GM18520 (cell line): ENCODE measurements at regions not wholly inside any gene's neighbourhood (a gene's known extent, or its start where the extent isn't known, plus 50 kb on each side); places are given as distances from the start of the nearest gene placed in this dataset.

Source experiments
- ATAC-seq: cut with Tn5 transposase; IDR thresholded peaks from one replicate; pipeline ENCODE4 v1.9.1; 2021; ENCODE audit not compliant: unreplicated experiment

- ATAC-seq, result no peak
Observed at GRCh38 chr13:74045583-74045982, 88.6 kb downstream of the KLF12 start.

- no peak for ATAC-seq
Observed at GRCh38 chr13:74043237-74043636, 91.0 kb downstream of the KLF12 start.

- ATAC-seq, result peak; percentile 73
Observed at GRCh38 chr13:74040200-74040599, 94.0 kb downstream of the KLF12 start.

GRCh38 chr13:74039667-74040066 lies 94.5 kb downstream of the KLF12 start:
- ATAC-seq, result no peak

GRCh38 chr13:74039154-74039553 lies 95.0 kb downstream of the KLF12 start:
- no peak for ATAC-seq

- ATAC-seq, result peak; percentile 44
Observed at GRCh38 chr13:74037762-74038161, 96.4 kb downstream of the KLF12 start.

GRCh38 chr13:74036373-74036772 lies 97.8 kb downstream of the KLF12 start:
- ATAC-seq, result no peak

GRCh38 chr13:74035896-74036295 lies 98.3 kb downstream of the KLF12 start:
- ATAC-seq, result no peak

- ATAC-seq, result no peak
Observed at GRCh38 chr13:74032325-74032724, 101.9 kb downstream of the KLF12 start.

GRCh38 chr13:74027161-74027779 lies 106.9 kb downstream of the KLF12 start:
- peak; percentile 30 for ATAC-seq

GRCh38 chr13:74026753-74027152 lies 107.5 kb downstream of the KLF12 start:
- peak; percentile 92 for ATAC-seq

- no peak for ATAC-seq
Observed at GRCh38 chr13:74025369-74025768, 108.8 kb downstream of the KLF12 start.

GRCh38 chr13:74024856-74025255 lies 109.3 kb downstream of the KLF12 start:
- no peak for ATAC-seq

GRCh38 chr13:74024314-74024713 lies 109.9 kb downstream of the KLF12 start:
- no peak for ATAC-seq

GRCh38 chr13:74023484-74023883 lies 110.7 kb downstream of the KLF12 start:
- ATAC-seq, result no peak

- ATAC-seq, result no peak
Observed at GRCh38 chr13:74021505-74021904, 112.7 kb downstream of the KLF12 start.

- ATAC-seq, result no peak
Observed at GRCh38 chr13:74018062-74018431, 116.2 kb downstream of the KLF12 start.

GRCh38 chr13:74017301-74018061 lies 116.7 kb downstream of the KLF12 start:
- peak; percentile 56 for ATAC-seq

- no peak for ATAC-seq
Observed at GRCh38 chr13:74015137-74015536, 119.1 kb downstream of the KLF12 start.

GRCh38 chr13:74009100-74009668 lies 125.0 kb downstream of the KLF12 start:
- no peak for ATAC-seq

GRCh38 chr13:74006666-74007065 lies 127.5 kb downstream of the KLF12 start:
- ATAC-seq, result no peak
